ENCODE measurements at regions not wholly inside any gene's neighbourhood (a gene's known extent, or its start where the extent isn't known, plus 50 kb on each side); places are given as distances from the start of the nearest gene placed in this dataset.

GRCh38 chr3:145849115-145849514 lies 311.9 kb downstream of the PLOD2 start:
- Histone ChIP-seq H3K9me2 (ENCODE audit: insufficient read depth) (no peaks in the 10 kb centered on the region), H3K4me1 (ENCODE audit: insufficient read depth) (no peaks in the 10 kb centered on the region), H3F3A (replicated peaks; ENCODE audit: low read depth) (no peaks in the 10 kb centered on the region), H3K27ac (ENCODE audit: low read depth) (no peak overlapping the region), H3K4me3 (no peak overlapping the region), H3K79me2 (replicated peaks; ENCODE audit: insufficient read depth) (no peaks in the 10 kb centered on the region), H4K20me1 (replicated peaks; ENCODE audit: insufficient read depth) (no peaks in the 10 kb centered on the region), H3K4me2 (no peak overlapping the region), H3K36me3 (ENCODE audit: insufficient read depth) (no peaks in the 10 kb centered on the region), H2AFZ (peak overlapping the region; percentile 11; the same call in 1 of the 2 replicates), H3K27me3 (ENCODE audit: insufficient read depth) (no peaks in the 10 kb centered on the region)
- DNase-seq (ENCODE audit: low spot score) (no peak), ATAC-seq (no peak)
- H3K27me3 Mint-ChIP-seq (ENCODE audit: insufficient read depth, low read depth, poor library complexity): no peaks in the 10 kb centered on the region
- H3K4me1 Mint-ChIP-seq: no peaks in the 10 kb centered on the region
- H3K4me3 Mint-ChIP-seq: no peak overlapping the region
- no peaks in the 10 kb centered on the region for H3K9me3 Mint-ChIP-seq
- TF ChIP-seq JUNB (IDR thresholded peaks at IDR 0.05; ENCODE audit: unreplicated experiment) (no peak), NANOG (IDR thresholded peaks at IDR 0.05; ENCODE audit: borderline replicate concordance) (no peak), ZNF114 (CRISPR knock-in tag; IDR thresholded peaks at IDR 0.05) (no peak), STAT1 (IDR thresholded peaks at IDR 0.05; ENCODE audit: unreplicated experiment) (no peak), CREB1 (CRISPR knock-in tag; IDR thresholded peaks at IDR 0.05; ENCODE audit: low read depth) (no peak), ZNF331 (CRISPR knock-in tag; IDR thresholded peaks at IDR 0.05; ENCODE audit: low read depth) (no peak), POLR2AphosphoS5 (IDR thresholded peaks at IDR 0.05; ENCODE audit: low read depth) (no peak), REST (IDR thresholded peaks at IDR 0.05; ENCODE audit: unreplicated experiment) (no peak), EZH2phosphoT487 (IDR thresholded peaks at IDR 0.05; ENCODE audit: unreplicated experiment) (no peak), EZH2 (IDR thresholded peaks at IDR 0.05; ENCODE audit: low read depth, unreplicated experiment) (no peak)
- TF ChIP-seq, protein P1, sequence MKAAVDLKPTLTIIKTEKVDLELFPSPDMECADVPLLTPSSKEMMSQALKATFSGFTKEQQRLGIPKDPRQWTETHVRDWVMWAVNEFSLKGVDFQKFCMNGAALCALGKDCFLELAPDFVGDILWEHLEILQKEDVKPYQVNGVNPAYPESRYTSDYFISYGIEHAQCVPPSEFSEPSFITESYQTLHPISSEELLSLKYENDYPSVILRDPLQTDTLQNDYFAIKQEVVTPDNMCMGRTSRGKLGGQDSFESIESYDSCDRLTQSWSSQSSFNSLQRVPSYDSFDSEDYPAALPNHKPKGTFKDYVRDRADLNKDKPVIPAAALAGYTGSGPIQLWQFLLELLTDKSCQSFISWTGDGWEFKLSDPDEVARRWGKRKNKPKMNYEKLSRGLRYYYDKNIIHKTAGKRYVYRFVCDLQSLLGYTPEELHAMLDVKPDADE (IDR thresholded peaks at IDR 0.05): no peak
- TF ChIP-seq, protein P2, sequence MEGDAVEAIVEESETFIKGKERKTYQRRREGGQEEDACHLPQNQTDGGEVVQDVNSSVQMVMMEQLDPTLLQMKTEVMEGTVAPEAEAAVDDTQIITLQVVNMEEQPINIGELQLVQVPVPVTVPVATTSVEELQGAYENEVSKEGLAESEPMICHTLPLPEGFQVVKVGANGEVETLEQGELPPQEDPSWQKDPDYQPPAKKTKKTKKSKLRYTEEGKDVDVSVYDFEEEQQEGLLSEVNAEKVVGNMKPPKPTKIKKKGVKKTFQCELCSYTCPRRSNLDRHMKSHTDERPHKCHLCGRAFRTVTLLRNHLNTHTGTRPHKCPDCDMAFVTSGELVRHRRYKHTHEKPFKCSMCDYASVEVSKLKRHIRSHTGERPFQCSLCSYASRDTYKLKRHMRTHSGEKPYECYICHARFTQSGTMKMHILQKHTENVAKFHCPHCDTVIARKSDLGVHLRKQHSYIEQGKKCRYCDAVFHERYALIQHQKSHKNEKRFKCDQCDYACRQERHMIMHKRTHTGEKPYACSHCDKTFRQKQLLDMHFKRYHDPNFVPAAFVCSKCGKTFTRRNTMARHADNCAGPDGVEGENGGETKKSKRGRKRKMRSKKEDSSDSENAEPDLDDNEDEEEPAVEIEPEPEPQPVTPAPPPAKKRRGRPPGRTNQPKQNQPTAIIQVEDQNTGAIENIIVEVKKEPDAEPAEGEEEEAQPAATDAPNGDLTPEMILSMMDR (conservative IDR thresholded peaks at IDR 0.05; ENCODE audit: low read depth in 2 of 2): no peak
- TF ChIP-seq, protein P3, sequence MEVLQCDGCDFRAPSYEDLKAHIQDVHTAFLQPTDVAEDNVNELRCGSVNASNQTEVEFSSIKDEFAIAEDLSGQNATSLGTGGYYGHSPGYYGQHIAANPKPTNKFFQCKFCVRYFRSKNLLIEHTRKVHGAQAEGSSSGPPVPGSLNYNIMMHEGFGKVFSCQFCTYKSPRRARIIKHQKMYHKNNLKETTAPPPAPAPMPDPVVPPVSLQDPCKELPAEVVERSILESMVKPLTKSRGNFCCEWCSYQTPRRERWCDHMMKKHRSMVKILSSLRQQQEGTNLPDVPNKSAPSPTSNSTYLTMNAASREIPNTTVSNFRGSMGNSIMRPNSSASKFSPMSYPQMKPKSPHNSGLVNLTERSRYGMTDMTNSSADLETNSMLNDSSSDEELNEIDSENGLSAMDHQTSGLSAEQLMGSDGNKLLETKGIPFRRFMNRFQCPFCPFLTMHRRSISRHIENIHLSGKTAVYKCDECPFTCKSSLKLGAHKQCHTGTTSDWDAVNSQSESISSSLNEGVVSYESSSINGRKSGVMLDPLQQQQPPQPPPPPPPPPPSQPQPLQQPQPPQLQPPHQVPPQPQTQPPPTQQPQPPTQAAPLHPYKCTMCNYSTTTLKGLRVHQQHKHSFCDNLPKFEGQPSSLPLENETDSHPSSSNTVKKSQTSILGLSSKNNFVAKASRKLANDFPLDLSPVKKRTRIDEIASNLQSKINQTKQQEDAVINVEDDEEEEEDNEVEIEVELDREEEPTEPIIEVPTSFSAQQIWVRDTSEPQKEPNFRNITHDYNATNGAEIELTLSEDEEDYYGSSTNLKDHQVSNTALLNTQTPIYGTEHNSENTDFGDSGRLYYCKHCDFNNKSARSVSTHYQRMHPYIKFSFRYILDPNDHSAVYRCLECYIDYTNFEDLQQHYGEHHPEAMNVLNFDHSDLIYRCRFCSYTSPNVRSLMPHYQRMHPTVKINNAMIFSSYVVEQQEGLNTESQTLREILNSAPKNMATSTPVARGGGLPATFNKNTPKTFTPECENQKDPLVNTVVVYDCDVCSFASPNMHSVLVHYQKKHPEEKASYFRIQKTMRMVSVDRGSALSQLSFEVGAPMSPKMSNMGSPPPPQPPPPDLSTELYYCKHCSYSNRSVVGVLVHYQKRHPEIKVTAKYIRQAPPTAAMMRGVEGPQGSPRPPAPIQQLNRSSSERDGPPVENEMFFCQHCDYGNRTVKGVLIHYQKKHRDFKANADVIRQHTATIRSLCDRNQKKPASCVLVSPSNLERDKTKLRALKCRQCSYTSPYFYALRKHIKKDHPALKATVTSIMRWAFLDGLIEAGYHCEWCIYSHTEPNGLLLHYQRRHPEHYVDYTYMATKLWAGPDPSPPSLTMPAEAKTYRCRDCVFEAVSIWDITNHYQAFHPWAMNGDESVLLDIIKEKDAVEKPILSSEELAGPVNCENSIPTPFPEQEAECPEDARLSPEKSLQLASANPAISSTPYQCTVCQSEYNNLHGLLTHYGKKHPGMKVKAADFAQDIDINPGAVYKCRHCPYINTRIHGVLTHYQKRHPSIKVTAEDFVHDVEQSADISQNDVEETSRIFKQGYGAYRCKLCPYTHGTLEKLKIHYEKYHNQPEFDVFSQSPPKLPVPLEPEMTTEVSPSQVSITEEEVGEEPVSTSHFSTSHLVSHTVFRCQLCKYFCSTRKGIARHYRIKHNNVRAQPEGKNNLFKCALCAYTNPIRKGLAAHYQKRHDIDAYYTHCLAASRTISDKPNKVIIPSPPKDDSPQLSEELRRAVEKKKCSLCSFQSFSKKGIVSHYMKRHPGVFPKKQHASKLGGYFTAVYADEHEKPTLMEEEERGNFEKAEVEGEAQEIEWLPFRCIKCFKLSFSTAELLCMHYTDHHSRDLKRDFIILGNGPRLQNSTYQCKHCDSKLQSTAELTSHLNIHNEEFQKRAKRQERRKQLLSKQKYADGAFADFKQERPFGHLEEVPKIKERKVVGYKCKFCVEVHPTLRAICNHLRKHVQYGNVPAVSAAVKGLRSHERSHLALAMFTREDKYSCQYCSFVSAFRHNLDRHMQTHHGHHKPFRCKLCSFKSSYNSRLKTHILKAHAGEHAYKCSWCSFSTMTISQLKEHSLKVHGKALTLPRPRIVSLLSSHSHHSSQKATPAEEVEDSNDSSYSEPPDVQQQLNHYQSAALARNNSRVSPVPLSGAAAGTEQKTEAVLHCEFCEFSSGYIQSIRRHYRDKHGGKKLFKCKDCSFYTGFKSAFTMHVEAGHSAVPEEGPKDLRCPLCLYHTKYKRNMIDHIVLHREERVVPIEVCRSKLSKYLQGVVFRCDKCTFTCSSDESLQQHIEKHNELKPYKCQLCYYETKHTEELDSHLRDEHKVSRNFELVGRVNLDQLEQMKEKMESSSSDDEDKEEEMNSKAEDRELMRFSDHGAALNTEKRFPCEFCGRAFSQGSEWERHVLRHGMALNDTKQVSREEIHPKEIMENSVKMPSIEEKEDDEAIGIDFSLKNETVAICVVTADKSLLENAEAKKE (CRISPR knock-in tag; IDR thresholded peaks at IDR 0.05): no peak
- H3K27ac Mint-ChIP-seq: no peak overlapping the region
- H3K36me3 Mint-ChIP-seq (ENCODE audit: low read depth): no peaks in the 10 kb centered on the region
